Loucy (cell line): ENCODE measurements at regions not wholly inside any gene's neighbourhood (a gene's known extent, or its start where the extent isn't known, plus 50 kb on each side); places are given as distances from the start of the nearest gene placed in this dataset.

Source experiments
- EZH2phosphoT487 ChIP-seq: fragments of 200-600 bp; IDR thresholded peaks from 2 replicates; pipeline ENCODE4 v1.6.1; 2018; ENCODE audit warnings: antibody characterized with exemption, mild to moderate bottlenecking, moderate library complexity, borderline replicate concordance
- TF ChIP-seq, protein P1 (sequence below): fragments of 200-600 bp; sonication (generic); conservative IDR thresholded peaks from 2 replicates; pipeline ENCODE4 v1.5.1; 2014; ENCODE audit warnings: mild to moderate bottlenecking, antibody characterized with exemption, low read length

GRCh38 chr4:81723019-81723884 is 251.5 kb upstream of the RASGEF1B start:
- TF ChIP-seq, protein P1, sequence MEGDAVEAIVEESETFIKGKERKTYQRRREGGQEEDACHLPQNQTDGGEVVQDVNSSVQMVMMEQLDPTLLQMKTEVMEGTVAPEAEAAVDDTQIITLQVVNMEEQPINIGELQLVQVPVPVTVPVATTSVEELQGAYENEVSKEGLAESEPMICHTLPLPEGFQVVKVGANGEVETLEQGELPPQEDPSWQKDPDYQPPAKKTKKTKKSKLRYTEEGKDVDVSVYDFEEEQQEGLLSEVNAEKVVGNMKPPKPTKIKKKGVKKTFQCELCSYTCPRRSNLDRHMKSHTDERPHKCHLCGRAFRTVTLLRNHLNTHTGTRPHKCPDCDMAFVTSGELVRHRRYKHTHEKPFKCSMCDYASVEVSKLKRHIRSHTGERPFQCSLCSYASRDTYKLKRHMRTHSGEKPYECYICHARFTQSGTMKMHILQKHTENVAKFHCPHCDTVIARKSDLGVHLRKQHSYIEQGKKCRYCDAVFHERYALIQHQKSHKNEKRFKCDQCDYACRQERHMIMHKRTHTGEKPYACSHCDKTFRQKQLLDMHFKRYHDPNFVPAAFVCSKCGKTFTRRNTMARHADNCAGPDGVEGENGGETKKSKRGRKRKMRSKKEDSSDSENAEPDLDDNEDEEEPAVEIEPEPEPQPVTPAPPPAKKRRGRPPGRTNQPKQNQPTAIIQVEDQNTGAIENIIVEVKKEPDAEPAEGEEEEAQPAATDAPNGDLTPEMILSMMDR = no peak
- no peak for TF ChIP-seq EZH2phosphoT487
